NCI-H2081 (cell line): ENCODE measurements at regions not wholly inside any gene's neighbourhood (a gene's known extent, or its start where the extent isn't known, plus 50 kb on each side); places are given as distances from the start of the nearest gene placed in this dataset.

ENCODE experiments used
- DNase-seq, 2 experiments: peaks; one replicate each; lab custom pipeline; 2025; lab: John Stamatoyannopoulos, UW

DNA sequence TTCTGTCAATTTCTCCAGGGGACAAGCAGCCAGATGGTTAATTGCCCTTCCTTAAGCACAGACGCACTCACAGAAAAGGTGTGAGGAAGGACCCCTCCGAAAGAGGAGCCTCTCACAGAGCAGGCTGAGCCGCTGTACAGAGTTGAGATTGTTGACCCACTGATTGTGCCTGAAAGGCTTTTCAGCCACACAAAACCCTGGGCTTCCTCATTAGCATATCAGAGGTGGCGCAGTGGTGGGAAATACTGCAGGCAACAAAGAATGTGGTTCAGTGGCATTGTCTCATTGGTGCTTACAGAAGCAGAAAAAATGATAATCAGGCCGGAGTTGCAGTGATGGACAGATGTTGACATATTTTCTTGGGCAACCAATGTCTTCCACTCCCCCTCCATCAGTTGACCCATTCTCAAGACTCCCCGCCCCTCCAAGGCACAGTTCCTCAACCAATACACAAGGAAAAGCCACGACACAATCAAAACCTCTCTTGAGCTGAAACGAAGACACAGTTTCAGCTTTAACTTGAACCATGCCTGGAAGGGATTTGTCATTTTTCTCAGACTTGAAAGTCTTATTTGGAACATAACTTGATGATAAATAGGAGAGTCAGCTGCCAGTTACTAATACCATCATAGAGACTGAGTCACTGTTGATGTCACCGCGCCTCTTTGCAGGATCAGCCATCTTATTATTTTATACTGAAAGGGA is 53.1 kb downstream of the ATXN3L start:
- peak in 1 of 2 experiments; percentile 10 for DNase-seq

DNA sequence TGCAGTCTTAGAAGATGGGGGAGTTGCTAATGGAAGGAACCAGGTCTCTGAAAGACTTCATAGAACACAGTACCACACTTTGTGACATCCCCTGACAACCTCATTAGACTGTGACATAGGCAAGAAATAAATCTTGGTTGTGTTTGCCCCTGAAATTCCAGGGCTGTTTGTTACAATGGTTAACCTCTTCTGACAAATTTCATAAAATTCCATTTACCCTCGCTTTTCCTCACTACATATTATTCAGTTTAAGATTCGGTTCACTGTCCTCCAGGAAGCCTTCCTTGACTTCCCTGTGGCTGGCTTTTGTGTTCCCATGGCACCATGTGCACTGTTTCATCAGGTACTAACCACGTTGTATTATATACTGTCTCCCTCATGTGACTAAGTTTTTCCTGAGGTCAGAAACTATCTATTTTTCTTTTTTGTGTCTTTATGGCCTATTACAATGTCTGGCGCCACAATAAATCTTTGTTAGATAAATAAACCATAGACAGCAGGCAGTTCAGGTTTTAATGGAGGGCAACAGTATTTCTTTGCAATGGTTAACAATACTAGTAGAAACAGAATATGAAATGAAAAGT is 54.2 kb downstream of the ATXN3L start:
- DNase-seq = peak in 1 of 2 experiments; percentile 18

DNA sequence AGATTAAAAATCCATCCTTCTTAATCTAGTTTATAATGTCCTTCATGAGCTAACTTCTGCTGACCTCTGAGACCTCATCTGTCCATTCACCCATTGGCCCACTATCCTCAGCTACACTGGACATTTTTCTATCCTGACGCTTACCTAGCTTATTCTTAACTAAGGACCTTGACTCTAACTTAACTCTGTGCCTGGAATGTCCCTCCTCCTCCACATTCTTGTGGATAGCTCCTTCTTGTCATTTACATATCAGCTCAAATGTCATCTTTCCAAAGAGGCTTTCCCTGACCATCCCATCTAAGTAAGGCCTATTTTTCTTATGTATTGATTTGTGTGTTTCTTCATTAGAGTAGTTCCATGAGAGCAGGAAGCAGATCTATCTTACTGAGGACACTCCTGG is 54.7 kb downstream of the ATXN3L start:
- DNase-seq = no peak

DNA sequence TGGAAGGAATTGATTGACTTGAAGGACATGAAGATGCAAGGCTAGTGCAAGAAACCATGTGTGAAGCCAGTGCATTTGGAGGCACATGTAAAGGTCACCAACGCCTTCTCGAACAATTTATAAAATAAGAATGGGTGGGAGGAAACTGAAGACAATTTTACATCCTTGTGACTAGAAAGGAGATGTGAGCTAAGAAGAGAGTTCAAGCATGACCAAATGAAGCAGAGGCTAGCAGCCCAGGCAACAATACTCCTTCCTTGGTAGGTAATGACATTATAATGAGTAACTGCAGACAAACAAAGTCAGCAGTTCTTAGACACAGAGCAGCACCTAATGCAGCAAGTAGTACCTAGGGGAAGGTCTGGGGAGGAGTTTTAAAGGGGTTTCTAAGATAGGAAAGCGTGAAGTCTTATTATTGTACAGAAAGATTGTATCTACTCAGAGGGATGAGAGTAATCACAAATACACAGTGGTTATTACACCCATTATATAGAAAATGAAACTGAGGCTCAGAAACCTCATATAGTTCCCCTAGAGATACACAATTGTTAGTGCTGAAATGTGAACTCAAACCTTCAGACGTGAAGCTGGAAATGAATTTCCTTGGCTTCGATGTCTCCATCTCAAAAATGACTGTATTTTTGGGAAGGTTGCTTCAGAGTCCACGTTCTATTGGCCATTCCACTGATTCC is 56.1 kb downstream of the ATXN3L start:
- DNase-seq = no peak

DNA sequence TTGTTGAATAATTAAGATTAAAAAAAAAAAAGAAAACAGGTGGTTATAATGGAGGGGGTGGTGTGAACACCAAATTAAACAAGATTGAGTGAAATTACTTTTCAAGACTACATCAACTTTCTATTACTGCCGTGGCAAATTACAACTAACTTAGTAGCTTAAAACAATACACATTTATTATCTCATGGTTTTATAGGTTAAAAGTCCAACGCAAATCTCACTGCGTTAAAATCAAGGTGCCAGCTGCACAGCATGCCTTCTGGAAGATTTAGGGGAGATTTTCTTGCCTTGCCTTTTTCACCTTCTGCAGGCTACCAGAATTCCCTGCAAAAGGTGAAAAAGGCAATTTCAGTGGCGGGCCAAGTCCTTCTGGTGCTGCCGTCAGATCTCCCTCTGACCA is 58.5 kb downstream of the ATXN3L start:
- DNase-seq = no peak

DNA sequence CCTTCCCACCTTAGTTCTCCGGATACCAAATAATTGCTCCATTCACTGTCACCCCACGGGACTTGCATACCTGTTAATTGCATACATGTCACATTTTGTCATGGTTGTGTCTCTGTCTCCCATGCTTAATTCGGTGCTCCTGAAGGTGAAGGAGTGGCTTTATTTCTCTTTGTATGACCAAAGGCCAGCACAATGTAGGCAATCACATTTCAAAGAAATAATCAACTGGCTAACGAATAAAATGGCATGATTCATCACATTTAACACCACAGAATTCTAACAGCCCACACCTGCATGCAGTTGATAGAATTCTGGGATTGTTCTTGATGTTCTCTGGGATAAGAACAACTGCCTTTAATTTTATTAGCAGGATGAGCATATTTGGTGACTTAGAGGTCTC is 59.3 kb downstream of the ATXN3L start:
- DNase-seq = no peak

DNA sequence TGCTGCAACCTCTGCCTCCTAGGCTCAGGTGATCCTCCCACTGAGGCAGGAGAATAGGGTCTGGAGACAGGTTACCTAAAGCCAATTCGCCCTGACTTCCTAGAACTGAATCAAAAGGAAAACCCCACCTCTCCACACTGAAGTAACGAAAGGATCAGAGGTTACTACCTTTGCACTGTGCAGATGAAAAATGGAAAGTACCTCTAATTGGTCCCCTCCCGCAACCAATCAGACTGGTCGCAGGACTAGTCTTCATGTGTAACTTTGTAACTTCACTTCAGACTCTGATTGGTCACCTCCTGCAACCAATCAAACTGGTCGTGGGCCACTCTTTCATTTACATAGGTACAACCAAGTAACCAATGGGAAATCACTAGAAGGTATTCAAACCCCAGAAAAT is 61.1 kb downstream of the ATXN3L start:
- DNase-seq = no peak

DNA sequence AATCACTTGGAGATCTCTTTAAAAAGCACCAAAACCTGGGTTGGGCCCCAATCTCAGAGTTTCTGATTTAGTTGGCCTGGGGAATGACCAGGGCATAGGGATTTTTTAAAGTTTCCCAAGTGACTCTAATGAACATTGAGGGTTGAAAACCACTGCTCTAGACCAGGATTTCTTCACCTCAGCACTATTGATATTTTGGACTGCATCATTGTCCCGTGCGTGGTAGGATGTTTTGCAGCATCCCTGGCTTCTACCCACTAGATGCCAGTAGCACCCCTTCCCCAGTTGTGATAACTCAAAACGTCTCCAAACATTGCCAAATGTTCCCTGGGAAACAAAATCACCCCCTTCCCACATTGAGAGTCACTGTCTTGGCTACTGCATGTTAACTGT is 61.8 kb downstream of the ATXN3L start:
- DNase-seq = no peak

DNA sequence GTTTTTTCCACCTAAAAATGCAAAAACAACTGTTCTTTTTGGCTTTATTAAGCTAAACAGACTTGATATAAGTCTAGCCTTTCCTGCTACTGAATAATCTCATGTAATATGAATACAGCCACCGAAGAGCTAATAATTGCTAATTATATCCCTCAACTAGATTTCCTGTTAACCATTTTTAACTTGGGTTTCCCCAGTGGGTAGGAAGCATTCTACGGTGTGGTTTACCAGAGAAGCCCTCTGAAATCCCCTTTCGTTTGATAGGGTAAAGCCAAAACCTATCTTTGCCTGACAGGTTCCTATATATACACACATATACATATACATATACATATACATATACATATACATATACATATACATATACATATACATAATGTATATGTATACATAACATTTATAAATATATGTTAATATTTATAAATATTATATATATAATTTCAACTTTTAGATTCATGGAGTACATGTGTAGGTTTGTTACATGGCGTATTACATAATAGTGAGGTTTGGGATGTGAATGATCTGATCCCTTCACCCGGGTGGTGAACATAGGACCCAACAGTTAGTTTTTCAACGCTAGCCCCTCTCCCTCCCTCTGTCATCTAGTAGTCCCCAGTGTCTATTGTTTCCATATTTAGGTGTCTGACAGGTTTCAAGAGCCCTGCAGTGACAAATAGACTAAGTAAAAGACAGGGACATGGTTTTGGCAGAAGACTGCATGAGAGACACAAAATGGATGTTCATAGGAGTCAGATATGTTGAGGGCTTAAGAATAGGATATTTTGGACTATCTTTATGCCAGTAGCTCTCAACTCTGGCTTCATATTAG is 62.4 kb downstream of the ATXN3L start:
- no peak for DNase-seq

DNA sequence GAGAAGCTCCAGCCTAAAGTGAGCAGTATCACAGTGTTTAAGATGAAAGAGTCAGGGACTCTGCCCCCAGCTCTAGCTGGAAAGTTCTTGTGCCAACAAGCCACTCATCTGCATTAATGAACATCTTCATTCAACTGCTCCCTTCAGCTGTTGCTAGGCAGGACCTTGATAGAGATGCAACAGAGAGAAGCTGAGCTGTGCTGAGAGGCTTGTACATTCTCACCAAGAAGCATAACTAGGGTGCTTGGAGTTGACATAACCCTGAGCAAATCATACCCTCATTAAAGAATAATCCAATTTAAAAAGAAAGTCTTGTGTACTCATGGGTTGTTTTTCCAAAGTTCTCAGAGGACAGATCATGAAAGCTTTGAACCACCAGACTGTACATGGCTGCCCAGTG is 63.2 kb downstream of the ATXN3L start:
- DNase-seq = no peak

DNA sequence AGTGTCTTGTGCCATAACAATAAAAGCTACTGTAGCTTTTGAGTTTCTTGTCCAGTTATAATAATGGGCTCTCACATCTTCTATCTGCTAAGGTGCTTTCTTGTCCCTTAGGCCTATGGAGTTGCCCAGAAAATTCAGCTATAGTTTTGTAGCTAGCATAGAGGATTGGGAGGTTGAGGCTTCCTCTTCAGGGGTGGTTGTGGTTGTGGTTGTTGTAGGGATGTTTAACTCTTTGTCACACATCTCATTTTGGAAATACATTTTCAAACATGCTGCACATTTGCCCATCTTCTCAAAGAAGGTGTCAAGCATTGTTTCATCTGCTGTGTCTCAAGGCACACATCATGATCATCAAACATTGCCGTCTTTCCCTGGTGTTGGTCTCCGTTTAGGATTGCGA is 65.0 kb downstream of the ATXN3L start:
- DNase-seq = no peak

DNA sequence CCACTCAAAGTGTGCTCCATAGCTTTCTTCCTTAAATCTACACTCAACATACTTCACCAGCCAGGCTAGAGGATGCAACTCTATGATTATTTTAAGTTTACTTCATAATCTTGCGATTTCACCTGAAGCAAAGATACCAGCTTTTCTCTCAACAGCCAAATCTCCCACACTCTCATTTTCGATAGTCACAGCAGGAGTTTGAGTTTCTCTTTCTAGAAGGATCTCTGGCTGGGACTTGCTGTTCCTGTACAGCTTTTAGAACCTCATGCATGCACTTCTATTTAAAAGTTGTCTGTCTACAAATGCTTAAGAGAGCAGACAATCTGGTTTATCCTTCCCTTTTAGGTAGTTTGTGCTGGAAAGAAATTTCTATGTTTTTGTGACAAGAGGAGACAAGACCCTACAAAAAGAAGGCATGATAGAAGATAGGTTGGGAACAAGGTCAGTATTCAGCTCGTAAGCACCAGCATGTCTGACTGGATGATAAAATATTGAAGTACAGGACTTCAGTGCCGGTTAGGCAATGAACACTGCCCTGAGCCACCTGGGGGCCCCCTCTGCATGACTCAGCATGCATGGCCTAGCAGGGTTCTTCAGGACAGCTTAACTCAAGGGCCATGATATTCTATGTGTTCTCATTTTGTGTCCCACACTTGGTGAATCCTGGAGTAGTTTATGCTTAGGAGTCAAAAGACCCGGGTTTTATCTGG is 65.6 kb downstream of the ATXN3L start:
- no peak for DNase-seq

DNA sequence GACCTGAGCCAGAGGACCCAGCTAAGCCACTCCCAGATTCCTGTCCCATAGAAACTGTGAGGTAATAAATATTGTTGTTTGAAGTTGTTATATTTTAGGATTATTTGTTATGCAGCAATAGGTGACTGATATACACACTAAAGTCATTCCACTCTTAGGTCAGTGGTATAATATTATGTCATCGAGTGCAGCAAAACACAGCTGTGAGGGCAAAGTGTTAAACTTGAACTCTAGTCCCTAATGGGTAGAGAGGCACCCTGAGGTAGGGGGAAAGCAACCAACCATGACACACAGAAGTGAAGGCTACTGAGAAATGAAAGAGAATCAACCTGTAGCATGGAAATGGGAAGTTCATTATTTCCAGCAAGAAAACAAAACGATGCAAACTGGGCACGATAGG is 66.6 kb downstream of the ATXN3L start:
- DNase-seq = no peak

DNA sequence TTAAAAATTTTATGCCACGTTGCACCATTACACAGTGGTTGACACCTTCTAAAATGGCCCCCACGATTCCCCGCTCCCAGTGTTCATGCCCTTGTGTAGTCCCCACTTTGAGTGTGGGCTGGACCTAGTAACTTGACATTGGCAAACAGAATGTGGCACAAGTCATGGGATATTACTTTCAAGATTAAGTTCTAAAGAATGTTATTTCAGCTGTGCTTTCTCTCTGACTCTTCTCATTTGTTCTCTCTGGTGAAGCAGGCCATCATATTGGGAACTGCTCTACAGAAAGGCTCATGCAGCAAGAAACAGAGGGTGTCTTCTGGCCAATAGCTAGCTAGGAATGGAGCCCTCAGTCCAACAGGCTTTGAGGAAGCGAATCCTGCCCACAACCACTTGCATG is 67.1 kb downstream of the ATXN3L start:
- DNase-seq = no peak

DNA sequence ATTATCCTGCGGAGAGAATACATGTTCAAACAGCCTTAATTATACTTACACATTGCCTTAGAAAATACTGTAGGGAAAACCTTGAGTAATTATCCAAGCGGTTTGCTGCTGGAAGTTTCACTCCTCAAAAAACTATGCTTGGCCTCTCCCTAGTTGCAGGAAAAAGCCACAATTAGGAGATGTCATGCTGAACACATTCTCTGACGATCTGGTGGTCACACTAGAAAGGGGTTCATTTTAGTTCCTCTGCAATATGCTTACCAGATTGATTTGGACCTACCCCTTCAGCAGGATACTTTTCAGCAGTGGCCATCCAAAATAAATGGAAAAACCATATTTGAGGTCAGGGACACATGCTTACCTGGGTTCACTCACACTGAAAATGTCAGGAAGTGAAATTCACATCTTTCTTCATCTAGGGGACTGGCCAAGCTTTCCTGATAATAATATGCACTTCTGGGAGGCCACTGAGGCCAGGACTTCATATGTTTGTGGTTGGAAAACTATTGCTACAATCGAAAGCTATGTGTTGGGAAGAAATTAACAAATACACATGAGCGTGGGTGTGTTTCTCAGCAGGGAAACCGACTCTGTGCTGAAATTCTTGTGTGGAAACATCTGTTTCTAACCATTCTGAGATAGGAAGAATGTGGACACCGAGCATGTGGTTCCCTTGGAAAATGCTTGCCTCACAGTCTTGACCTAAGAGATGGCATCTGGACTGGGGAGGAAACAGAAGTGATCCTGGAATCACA is 68.8 kb downstream of the ATXN3L start:
- no peak for DNase-seq

DNA sequence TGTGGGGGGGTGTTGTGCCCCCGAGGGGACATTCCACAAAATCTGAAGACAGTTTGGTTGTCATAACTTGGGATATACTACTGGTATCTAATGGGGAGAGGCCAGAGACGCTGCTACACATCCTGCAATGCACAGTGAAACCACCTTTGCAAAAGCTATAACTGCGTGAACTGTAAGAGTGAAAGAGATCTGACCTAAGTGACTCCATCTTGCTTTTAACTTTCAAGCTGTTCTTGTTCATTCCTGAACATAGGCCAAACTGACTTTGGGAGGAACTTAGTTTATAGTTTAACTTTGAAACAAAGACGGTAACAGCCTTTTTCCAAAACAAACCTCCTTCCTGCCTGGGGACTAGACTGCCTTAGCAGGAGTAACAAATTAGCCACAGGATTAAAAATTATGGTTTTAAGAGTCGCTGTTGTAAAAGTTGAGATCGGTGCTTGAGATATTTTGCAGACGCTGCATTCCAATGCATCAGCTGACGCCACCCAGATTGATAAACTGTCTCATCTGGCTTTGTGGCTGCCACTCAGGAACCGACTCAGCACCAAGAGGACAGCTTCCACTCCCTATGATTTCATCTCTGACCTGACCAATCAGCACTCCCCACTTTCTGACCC is 70.9 kb downstream of the ATXN3L start:
- no peak for DNase-seq

DNA sequence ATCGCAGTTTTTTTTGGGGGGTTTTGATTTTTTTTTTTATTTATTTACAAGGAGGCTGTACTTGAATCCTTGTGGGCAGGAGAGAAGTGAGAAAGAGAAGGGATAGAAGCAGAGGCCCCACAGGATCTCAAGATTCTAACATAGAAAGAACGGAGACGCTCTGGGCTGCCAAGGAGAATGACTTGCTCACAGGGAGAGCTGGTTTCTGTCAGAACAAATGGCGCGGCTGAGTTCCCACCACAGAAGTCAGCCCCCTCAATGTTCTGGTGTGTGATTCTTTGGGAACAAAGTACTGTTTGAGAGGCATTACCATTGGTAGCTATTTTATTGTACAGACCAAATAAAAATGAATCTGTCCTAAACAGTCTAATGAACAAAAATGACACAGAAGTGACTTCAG is 80.6 kb downstream of the ATXN3L start:
- no peak for DNase-seq

DNA sequence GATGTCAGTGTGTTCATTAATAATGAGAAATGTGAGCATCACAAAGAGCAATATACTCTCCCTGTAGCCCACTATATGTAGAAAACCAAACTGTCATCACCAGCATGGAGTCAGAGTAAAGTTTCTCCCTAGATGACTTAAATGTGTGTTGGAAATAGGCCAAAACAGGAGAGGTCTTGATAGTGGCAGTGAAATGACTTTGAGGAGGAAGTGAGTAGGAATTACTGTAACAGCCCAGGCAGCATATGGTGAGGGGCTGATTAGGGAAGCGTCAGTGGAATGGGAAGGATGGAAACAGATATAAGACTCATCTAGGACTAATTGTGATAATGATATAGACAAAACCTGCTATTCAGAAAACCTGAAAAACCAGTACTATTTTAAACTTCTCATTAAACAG is 83.9 kb downstream of the ATXN3L start:
- DNase-seq = no peak

DNA sequence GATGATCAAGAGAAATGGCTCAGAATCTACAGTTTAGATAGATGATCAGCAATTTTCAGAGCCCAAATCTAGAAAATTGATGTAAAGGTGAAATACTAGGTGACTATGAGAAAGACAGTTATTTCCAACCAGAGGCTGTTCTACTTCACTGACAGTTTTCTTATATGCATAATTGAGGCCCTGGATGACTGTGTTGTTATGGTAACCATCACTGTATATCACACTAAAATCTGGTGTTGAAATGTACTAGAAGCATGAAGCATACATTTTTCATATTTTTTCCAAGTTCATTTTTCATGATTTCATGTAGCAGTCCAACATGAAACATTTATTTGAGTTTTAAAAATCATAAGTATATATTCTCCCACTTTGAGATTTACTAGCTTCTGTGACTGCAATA is 87.4 kb downstream of the ATXN3L start:
- DNase-seq = no peak

DNA sequence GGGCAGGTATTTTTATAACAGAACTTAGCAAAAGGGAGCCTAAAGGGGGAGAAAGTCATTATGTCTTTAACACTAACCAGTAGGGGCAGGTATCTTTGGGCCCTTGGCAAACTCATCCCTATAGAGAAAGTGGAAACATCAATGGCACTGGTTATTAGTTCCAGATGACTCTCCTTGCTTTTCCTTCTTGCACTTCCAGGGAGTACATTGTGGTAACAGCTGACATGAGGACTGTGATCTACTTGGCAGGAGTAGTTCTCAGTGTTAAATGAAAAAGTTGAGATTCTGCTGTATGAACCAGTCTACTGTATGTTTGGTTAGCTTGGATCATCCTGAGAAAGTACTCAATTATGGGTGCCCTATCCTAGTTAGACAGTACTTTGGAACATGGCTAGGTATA is 93.6 kb downstream of the ATXN3L start:
- no peak for DNase-seq
